GM19397 (cell line): ENCODE measurements at regions not wholly inside any gene's neighbourhood (a gene's known extent, or its start where the extent isn't known, plus 50 kb on each side); places are given as distances from the start of the nearest gene placed in this dataset.

Experiments
- ATAC-seq: cut with Tn5 transposase; IDR thresholded peaks from one replicate; pipeline ENCODE4 v1.9.1; 2021; ENCODE audit warnings: mild to moderate bottlenecking, moderate library complexity; ENCODE audit not compliant: unreplicated experiment

DNA sequence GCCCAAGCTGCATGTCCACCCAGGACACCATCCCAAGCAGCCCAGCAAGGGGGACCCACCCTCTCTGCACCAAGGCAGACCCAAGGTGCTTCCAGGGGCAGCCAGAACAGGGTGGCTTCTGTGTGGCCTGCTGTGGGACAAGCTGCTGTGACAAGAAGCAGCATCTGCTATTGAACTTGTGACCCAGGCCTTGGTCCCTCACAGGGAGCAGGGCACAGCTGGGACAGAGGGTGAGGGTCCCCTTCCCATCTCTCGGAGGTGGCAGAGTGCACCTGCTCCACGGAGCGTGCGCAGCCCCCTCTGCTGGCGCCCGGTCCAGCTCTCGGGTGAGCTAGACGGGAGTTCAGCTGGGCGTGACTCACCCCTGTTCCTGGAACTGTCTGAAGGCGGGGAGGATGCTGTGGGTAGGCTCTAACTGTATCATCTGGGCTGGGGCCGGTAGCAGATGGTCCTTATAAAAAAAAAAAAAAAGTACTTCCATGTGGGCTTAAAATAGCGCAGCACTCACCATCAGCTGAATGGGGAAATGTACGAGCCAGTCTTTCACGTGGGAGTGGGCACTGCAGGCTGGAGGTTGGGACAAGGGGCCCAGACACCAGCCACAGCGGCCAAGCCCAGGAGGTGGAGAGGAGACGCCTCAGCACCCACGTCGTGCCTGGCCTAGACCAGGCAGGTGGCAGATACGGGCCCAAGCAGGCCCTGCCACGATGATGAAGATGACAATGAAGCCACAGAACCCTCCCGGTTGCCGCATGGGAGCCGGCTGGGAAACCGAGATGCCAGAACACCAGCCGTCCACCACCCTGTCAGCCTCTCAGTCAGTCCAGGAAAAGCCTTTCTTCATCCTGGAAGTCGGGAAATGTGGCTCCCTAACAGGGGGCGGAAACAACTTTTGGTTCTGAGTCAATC, 136.8 kb upstream of the ID2 start:
- ATAC-seq, result peak; percentile 41

- ATAC-seq, result no peak
Measured at GRCh38 chr2:8545695-8546611, 135.9 kb upstream of the ID2 start.

DNA sequence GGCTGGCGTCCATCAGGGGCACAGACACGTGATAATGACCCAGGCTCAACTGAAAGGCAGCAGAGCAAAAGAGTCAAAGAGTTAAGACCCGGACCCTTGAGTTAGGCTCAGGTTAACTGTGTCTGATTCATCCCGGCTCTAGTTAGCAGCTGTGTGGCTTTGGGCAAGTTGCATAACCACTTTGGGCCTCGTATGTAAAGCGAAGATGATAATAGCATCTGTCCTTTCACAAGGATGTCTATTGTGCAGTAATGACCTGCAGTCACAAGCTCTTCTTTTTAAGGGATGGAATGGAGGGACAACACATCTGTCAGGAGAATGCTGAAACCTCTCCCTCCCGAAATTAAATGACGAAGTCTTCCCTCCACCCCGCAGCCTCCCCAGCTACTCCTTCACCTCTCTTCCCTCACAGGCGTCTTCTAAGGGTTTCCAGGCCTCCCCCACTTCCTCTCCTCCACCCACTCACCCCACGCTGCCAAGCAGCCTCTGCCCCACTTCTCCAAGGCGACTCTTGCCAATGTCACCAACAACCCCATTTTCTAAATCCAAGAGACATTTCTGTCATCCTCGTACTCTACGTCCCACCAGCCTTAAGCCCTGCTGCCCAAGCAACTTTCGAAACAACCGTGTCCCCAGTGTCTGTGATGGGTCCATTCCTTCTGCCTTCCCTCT, 135.1 kb upstream of the ID2 start:
- no peak for ATAC-seq

DNA sequence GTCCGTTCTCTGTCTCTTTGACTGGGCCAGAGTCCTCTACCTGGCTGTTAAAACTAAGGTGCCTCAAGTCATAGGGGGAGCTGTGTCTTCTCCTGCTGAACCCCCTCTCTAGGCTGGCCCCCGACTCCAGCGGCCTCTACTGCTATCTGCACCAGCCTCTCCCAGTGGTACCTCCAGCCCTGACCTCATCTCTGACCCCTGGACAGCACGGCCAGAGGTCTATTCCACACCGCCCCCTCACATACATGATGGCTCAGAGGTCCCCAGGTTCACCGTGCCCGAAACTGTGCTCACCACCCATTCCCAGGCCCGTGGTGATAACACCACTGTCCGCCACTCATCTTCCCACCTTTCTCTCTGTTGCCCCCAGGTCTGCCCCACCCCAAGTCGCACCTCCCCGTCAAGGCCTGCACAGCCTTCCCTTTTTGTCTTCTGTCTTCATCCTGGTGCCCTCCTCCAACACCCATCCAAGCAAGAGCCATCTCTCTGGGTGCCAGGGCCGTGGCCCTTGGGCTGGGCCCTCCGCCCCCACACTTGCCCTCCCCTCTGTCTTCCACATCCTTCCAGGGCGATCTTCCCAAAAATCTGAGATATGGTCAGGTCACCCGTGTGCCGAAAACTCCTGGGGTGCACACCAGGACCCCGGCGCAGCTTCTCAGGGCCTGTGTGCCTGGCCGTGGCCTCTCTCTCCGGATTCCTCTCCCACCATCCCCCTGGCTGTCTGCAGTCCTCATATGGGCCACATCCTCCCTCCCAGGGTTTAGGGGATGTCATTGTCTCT, 134.4 kb upstream of the ID2 start:
- ATAC-seq, result no peak

DNA sequence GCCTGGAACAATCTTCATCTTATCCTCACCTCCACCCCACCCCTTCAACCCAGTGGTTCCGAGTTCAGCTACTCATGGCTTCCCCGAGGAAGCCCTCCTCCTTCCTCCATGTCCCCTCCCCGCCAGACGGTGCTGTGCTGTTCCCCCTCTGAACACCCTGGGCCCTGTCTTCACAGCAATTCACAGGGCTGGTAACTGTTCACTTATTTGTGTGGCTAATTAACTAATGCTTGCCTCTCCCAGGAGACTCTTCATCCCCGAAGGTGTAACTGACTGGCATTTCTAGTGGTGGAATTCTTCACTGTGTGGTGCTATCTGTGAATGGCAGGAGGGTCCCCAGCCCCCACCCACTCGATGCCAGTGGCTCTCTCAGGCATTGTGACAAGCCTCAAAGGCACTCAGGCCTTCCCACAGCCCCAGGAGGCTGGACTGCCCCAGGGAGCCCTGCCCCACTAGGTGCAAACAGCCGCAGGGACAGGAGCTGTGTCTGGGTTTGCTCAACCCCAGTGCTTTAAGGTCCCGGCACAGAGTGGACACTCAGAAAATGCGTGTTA, 133.7 kb upstream of the ID2 start:
- no peak for ATAC-seq

DNA sequence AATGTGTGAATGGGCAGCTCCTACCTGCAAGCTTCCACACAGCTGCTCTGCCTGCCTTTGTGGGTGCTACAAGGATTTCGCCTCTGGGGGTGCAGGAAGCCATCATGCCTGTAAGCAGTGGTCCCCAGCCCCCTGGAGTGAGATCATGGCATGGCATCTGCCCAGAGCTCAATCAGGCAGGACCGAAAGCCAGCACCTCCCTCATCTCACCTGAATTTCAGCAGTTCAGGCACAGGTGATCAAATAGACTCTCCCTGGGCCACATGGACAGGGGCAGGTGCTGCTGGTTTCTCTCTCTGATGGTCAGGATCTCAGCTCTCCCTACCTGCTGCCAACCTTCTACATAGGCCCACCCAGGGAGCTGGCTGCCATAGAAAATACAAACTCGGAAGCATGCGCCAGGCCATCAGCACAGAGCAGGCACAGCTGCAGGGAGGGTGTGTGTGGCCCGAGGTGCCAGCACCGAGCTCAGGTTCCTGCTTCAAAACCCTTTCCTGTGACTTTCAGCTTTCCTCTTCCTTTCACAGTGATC, 133.2 kb upstream of the ID2 start:
- ATAC-seq, result no peak

DNA sequence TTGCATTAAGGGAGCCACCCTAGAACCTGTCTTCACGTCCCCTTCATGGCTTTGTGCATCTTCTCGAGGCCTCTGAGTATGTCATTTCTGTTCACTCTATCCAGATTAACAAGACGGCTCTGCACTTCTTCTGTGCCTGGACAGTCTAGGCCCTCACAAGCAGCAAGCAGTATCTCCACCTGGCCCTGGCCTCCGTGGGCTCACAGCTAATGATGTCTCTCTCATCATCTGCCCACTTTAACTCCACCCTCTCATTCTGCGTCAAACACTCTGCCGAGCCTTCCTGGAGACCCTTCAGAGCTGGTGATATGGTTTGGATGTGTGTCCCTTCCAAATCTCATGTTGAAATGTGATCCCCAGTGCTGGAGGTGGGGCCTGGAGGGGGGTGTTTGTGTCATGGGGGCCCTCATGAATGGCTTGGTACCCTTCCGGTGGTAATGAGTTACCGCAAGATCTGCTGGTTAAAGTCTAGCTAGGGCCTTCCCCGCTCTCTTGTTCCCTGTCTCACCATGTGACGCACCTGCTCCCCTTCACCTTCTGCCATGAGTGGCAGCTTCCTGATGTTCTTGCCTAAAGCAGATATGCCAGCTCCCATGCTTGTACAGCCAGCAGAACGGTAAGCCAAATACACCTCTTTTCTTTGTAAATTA, 132.5 kb upstream of the ID2 start:
- ATAC-seq, result no peak

- ATAC-seq, result no peak
Measured at GRCh38 chr2:8549942-8550341, 131.9 kb upstream of the ID2 start.

DNA sequence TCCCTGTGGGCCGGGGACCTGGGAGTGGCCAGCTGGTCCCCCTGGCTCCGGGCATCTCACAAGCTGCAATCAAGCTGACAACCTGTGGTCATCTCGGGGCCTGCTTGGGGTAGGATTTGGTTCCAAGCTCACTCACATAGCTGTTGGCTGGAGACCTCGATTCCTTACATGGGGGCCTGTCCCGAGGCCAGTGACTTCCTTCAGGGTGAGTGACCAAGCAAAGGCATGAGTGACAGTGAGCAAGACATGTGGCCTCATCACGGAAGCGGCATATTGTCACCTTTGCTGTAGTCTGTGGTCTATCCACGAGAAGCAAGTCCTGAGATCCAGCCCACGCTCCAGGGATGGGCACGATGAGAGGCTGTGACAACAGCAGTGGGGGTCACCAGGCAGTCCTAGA, 131.4 kb upstream of the ID2 start:
- no peak for ATAC-seq

- ATAC-seq, result no peak
Measured at GRCh38 chr2:8550937-8551621, 130.8 kb upstream of the ID2 start.

- no peak for ATAC-seq
Measured at GRCh38 chr2:8551622-8552074, 130.2 kb upstream of the ID2 start.

- no peak for ATAC-seq
Measured at GRCh38 chr2:8552293-8552801, 129.5 kb upstream of the ID2 start.

- ATAC-seq, result no peak
Measured at GRCh38 chr2:8553643-8554042, 128.2 kb upstream of the ID2 start.

GRCh38 chr2:8554296-8554806, 127.5 kb upstream of the ID2 start:
- no peak for ATAC-seq

DNA sequence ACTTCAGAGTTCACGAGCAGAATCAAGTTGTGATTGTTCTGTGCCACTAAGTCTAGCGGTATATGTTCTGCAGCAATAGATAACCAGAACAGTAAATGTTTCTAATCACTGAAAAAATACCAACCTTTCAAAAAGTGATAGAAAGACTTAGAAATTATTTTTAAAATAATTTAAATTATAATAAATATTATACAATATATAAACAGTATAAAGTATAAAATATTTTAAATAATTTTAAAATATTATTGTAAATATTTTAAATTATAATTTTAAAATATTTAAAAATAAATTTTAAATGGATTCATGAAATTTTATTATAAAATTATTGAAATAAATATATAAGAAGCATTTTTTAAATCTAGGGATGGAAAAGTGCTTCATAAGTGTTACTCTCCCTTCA, 126.3 kb upstream of the ID2 start:
- no peak for ATAC-seq

- ATAC-seq, result no peak
Measured at GRCh38 chr2:8558096-8558495, 123.8 kb upstream of the ID2 start.

DNA sequence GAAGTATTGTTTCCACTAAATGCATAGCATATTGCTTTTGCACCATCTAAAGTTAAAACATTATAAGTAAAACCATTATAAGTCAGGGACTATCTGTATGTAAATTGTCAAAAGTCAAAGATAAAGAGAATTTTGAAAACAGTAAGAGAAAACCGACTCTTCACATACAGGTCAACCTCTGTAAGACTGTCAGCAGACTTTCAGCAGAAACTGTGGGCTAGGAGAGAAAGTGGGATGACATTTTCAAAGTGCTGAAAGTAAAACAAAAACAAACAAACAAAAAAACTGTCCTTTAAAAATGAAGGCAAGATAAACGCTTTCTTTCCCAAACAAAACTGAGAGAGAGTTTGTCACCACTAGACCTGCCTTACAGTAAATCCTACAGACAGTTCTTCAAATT, 122.9 kb upstream of the ID2 start:
- ATAC-seq, result no peak

GRCh38 chr2:8559805-8560204, 122.1 kb upstream of the ID2 start:
- no peak for ATAC-seq
